GM23248 (cell line): ENCODE measurements at regions not wholly inside any gene's neighbourhood (a gene's known extent, or its start where the extent isn't known, plus 50 kb on each side); places are given as distances from the start of the nearest gene placed in this dataset.
"Not testable (repeated sequence)": the region's sequence is repeated elsewhere in the genome, so short reads cannot be mapped to it uniquely, and the experiment has no call there.

Experiments
- DNase-seq: peaks from one replicate; pipeline ENCODE4 v3.0.0-alpha.2; 2015
- H2AFZ ChIP-seq: fragments of 200-600 bp; sonication (generic); 2 replicates; pipeline ENCODE4 v1.6.1; 2016; ENCODE audit warnings: antibody characterized with exemption
- H3F3A ChIP-seq: fragments of 200-600 bp; sonication (generic); 2 replicates; pipeline ENCODE4 v1.6.1; 2016; ENCODE audit warnings: mild to moderate bottlenecking, antibody characterized with exemption, mixed run types; ENCODE audit not compliant: insufficient read depth
- H3K27ac ChIP-seq: fragments of 200-600 bp; sonication (generic); 2 replicates; pipeline ENCODE4 v1.5.1; 2016; ENCODE audit warnings: mild to moderate bottlenecking
- H3K27me3 ChIP-seq: fragments of 200-600 bp; sonication (generic); replicated peaks from 2 replicates; pipeline ENCODE4 v1.6.1; 2016; ENCODE audit warnings: mild to moderate bottlenecking; ENCODE audit not compliant: insufficient read depth
- H3K36me3 ChIP-seq: fragments of 200-600 bp; sonication (generic); 2 replicates; pipeline ENCODE4 v1.6.1; 2016; ENCODE audit warnings: low read depth, mild to moderate bottlenecking
- H3K4me1 ChIP-seq: fragments of 200-600 bp; sonication (generic); 2 replicates; pipeline ENCODE4 v1.6.1; 2016; ENCODE audit warnings: mild to moderate bottlenecking; ENCODE audit not compliant: insufficient read depth
- H3K4me2 ChIP-seq: fragments of 200-600 bp; sonication (generic); one replicate; pipeline ENCODE4 v1.6.1; 2016; ENCODE audit warnings: mild to moderate bottlenecking; ENCODE audit not compliant: unreplicated experiment
- H3K4me3 ChIP-seq: fragments of 200-600 bp; sonication (generic); 2 replicates; pipeline ENCODE4 v1.5.1; 2016; ENCODE audit warnings: mild to moderate bottlenecking
- H3K79me2 ChIP-seq: fragments of 200-600 bp; sonication (generic); 2 replicates; pipeline ENCODE4 v1.6.1; 2016; ENCODE audit warnings: mild to moderate bottlenecking; ENCODE audit not compliant: insufficient read depth
- H3K9ac ChIP-seq: fragments of 200-600 bp; sonication (generic); 2 replicates; pipeline ENCODE4 v1.6.1; 2016; ENCODE audit warnings: mild to moderate bottlenecking
- H3K9me2 ChIP-seq: fragments of 200-600 bp; sonication (generic); 2 replicates; pipeline ENCODE4 v1.6.1; 2016; ENCODE audit warnings: mixed run types, mild to moderate bottlenecking, moderate library complexity; ENCODE audit not compliant: insufficient read depth
- H3K9me3 ChIP-seq: fragments of 200-600 bp; sonication (generic); one replicate; pipeline ENCODE4 v1.6.1; 2017; ENCODE audit warnings: low read depth
- H4K20me1 ChIP-seq: fragments of 200-600 bp; sonication (generic); 2 replicates; pipeline ENCODE4 v1.6.0; 2016; ENCODE audit not compliant: insufficient read depth
- EZH2 ChIP-seq: fragments of 200-600 bp; sonication (generic); IDR thresholded peaks from 2 replicates; pipeline ENCODE4 v1.6.1; 2018; ENCODE audit warnings: antibody characterized with exemption, mild to moderate bottlenecking; ENCODE audit not compliant: insufficient read depth, poor library complexity, severe bottlenecking
- EZH2phosphoT487 ChIP-seq: fragments of 200-600 bp; sonication (generic); IDR thresholded peaks from 2 replicates; pipeline ENCODE4 v1.6.1; 2018; ENCODE audit warnings: antibody characterized with exemption, moderate library complexity, mild to moderate bottlenecking, low read depth; ENCODE audit not compliant: insufficient read depth
- WGBS, 2 experiments: methylation state at CpG; one replicate each; pipeline ENCODE4 v1.1.6; 2015 to 2017; ENCODE audit warnings: low lambda C conversion rate in 2 of 2, low coverage in 1 of 2; ENCODE audit errors: missing lambda C conversion rate in 2 of 2; 5-methylcytosine and 5-hydroxymethylcytosine counted together
- in situ Hi-C: fragments of 300-500 bp; cut with MboI; formaldehyde crosslinking; loops from 2 replicates; pipeline ENCODE4 v1.15.0; 2020

DNA sequence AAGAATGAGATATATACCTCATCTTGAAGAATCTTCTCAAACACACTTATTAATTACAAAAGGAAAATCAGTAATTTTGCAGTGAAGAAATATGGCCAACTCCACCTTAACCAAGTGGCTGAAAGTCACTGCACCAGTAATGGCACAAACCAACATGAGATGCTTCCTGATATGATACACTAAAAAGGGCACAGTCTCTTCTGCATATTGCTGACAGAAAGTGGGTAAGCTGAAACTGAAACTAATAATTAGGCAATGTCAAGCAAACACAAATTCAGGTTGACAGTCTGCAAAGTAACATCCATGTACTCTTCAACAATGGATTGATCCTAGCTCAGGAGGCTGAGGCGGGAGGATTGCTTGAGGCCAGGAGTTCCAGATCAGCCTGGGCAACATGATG, 56.1 kb downstream of the ZNF22 start:
- H3K27ac ChIP-seq, H3K79me2 ChIP-seq, H3K4me1 ChIP-seq, H3F3A ChIP-seq, H3K27me3 ChIP-seq, in situ Hi-C loops, DNase-seq, H3K9me3 ChIP-seq, H3K4me3 ChIP-seq, H3K4me2 ChIP-seq, H3K9ac ChIP-seq, H3K9me2 ChIP-seq, H4K20me1 ChIP-seq, H2AFZ ChIP-seq, H3K36me3 ChIP-seq: not testable (repeated sequence)
- WGBS, 2 experiments, result 71 to 100% methylated on average over 1 of the region's 1 CpG

DNA sequence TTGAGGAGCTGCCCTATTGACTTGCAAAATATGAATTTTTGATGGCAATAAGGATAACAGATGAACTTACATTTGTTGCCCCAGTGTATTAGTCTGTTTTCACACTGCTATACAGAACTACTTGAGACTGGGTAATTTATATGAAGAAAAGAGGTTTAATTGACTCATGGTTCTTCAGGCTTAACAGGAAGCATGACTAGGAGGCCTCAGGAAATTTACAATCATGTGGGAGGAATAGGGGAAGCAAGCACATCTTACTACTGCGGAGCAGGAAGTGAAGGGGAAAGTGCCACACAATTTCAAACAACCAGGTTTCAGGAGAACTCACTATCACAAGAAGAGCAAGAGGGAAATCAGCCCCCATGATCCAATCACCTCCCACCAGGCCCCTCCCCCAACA, 57.9 kb downstream of the ZNF22 start:
- H3K9ac ChIP-seq, result no peak overlapping the region
- no peaks in the 10 kb centered on the region for H3K9me3 ChIP-seq
- no peaks in the 10 kb centered on the region; the same call in 1 of the 2 replicates for H3K27me3 ChIP-seq
- H3K4me3 ChIP-seq, result no peak overlapping the region
- H3K4me1 ChIP-seq, result no peaks in the 10 kb centered on the region
- no peak for DNase-seq
- H4K20me1 ChIP-seq, result no peaks in the 10 kb centered on the region
- H3K36me3 ChIP-seq, result no peaks in the 10 kb centered on the region
- in situ Hi-C loops, result no loop called here
- no peak overlapping the region for H3K4me2 ChIP-seq
- no peaks in the 10 kb centered on the region for H3F3A ChIP-seq
- WGBS, 2 experiments, result 81 to 88% methylated on average over 1 of the region's 1 CpG
- H3K79me2 ChIP-seq, result no peaks in the 10 kb centered on the region
- no peak for TF ChIP-seq EZH2phosphoT487
- no peak for TF ChIP-seq EZH2
- H3K27ac ChIP-seq, result no peak overlapping the region
- no peak overlapping the region for H2AFZ ChIP-seq
- no peaks in the 10 kb centered on the region for H3K9me2 ChIP-seq

DNA sequence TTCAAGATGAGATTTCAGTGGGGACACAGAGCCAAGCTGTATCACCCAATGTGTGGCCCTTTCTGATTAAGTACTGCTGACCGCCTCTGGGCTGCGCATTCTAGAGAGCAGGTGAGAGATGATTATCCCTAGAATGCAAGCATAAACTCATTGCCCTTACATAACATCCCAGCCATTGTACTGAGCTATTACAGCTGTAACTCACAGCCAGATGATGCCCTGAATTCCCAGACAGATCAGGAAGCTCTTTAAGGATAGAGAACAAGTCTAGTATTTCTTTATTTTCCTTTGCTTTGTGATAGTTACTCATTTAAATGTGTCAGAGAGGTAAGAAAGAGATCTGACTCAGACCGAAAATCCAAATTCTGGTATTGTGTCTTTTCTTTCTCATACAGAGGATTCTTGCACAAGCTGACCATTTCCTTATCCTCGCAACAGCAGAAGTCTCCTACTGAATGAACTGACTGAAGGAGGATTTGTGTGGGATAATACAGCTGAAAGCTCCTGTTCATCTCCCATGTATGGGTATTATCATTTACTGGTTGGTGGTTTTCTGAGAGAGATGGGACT, 58.4 kb downstream of the ZNF22 start:
- H2AFZ ChIP-seq, result no peak overlapping the region
- 72 to 81% methylated on average over 4 of the region's 4 CpGs for WGBS, 2 experiments
- no peak overlapping the region for H3K27ac ChIP-seq
- DNase-seq, result no peak
- H3K9me3 ChIP-seq, result no peaks in the 10 kb centered on the region
- H3K4me2 ChIP-seq, result no peak overlapping the region
- in situ Hi-C loops, result no loop called here
- no peak for TF ChIP-seq EZH2
- no peak for TF ChIP-seq EZH2phosphoT487
- no peaks in the 10 kb centered on the region for H3K9me2 ChIP-seq
- no peak overlapping the region for H3K9ac ChIP-seq
- no peaks in the 10 kb centered on the region for H3K36me3 ChIP-seq
- no peaks in the 10 kb centered on the region for H3F3A ChIP-seq
- no peaks in the 10 kb centered on the region for H4K20me1 ChIP-seq
- H3K27me3 ChIP-seq, result no peaks in the 10 kb centered on the region; the same call in 1 of the 2 replicates
- no peaks in the 10 kb centered on the region for H3K4me1 ChIP-seq
- no peaks in the 10 kb centered on the region for H3K79me2 ChIP-seq
- H3K4me3 ChIP-seq, result no peak overlapping the region

- H3K9me3 ChIP-seq, result no peaks in the 10 kb centered on the region
- no peaks in the 10 kb centered on the region for H3F3A ChIP-seq
- in situ Hi-C loops, result no loop called here
- no peaks in the 10 kb centered on the region; the same call in 1 of the 2 replicates for H3K27me3 ChIP-seq
- no peak overlapping the region for H2AFZ ChIP-seq
- H3K4me1 ChIP-seq, result no peaks in the 10 kb centered on the region
- 74 to 87% methylated on average over 2 of the region's 2 CpGs for WGBS, 2 experiments
- H3K4me2 ChIP-seq, result no peak overlapping the region
- H3K27ac ChIP-seq, result no peak overlapping the region
- no peaks in the 10 kb centered on the region for H4K20me1 ChIP-seq
- no peak overlapping the region for H3K9ac ChIP-seq
- no peaks in the 10 kb centered on the region for H3K9me2 ChIP-seq
- DNase-seq, result no peak
- H3K79me2 ChIP-seq, result no peaks in the 10 kb centered on the region
- no peak for TF ChIP-seq EZH2phosphoT487
- TF ChIP-seq EZH2, result no peak
- no peaks in the 10 kb centered on the region for H3K36me3 ChIP-seq
- no peak overlapping the region for H3K4me3 ChIP-seq
Measured at GRCh38 chr10:45059632-45060031, 58.9 kb downstream of the ZNF22 start.

GRCh38 chr10:45061982-45062381, 61.3 kb downstream of the ZNF22 start:
- WGBS, 2 experiments, result 62 to 68% methylated on average over 8 of the region's 8 CpGs
- Histone ChIP-seq H4K20me1 (no peaks in the 10 kb centered on the region), H3K4me1 (no peaks in the 10 kb centered on the region), H3K9me3 (no peaks in the 10 kb centered on the region), H3K9ac (no peak overlapping the region), H3K4me2 (no peak overlapping the region), H3K9me2 (no peaks in the 10 kb centered on the region), H2AFZ (no peak overlapping the region), H3K27me3 (no peaks in the 10 kb centered on the region; the same call in 1 of the 2 replicates), H3K79me2 (no peaks in the 10 kb centered on the region), H3K36me3 (no peaks in the 10 kb centered on the region), H3K4me3 (no peak overlapping the region), H3F3A (no peaks in the 10 kb centered on the region), H3K27ac (no peak overlapping the region)
- in situ Hi-C loops, result no loop called here
- no peak for DNase-seq
- TF ChIP-seq EZH2, result no peak
- TF ChIP-seq EZH2phosphoT487, result no peak
